ENCODE measurements at regions not wholly inside any gene's neighbourhood (a gene's known extent, or its start where the extent isn't known, plus 50 kb on each side); places are given as distances from the start of the nearest gene placed in this dataset.

GRCh38 chr5:39799242-39799641 is 374.5 kb upstream of the DAB2 start:
- Histone ChIP-seq H3K27me3 (replicated peaks in 2 of 5; ENCODE audit: control insufficient read depth in 4 of 5, insufficient read depth in 5 of 5, low read length in 4 of 5) (peaks cover 0 to 3% (median 0%) of the 10 kb centered on the region in 5 experiments), H3K36me3 (ENCODE audit: control insufficient read depth in 4 of 4, insufficient read depth in 4 of 4, low read length in 3 of 4) (no peaks in the 10 kb centered on the region), H3K27ac (ENCODE audit: insufficient read depth in 1 of 2, low read depth in 1 of 2, low read length in 2 of 2, poor library complexity in 1 of 2, severe bottlenecking in 2 of 2) (no peak overlapping the region), H3K4me3 (ENCODE audit: control insufficient read depth in 1 of 7, extremely low read depth in 1 of 7, insufficient read depth in 4 of 7, low read depth in 2 of 7, low read length in 6 of 7) (no peak overlapping the region), H3K4me1 (ENCODE audit: control extremely low read depth in 1 of 4, control insufficient read depth in 4 of 4, insufficient read depth in 4 of 4, low read length in 3 of 4) (no peaks in the 10 kb centered on the region), H3K9me3 (ENCODE audit: control extremely low read depth in 1 of 5, control insufficient read depth in 4 of 5, insufficient read depth in 2 of 5, low read depth in 1 of 5, low read length in 4 of 5) (no peaks in the 10 kb centered on the region)
- no CpG with 5 or more reads among the region's 2 CpGs for WGBS (ENCODE audit: insufficient coverage)
- CTCF ChIA-PET = interaction anchor here (0.8 kb wide), 1 partner anchor 8 kb away, joined by 3 read pairs; no protein-coding TSS in a partner anchor
- POLR2A ChIA-PET = no interaction called here
- no peak for DNase-seq

- Histone ChIP-seq H3K4me3 (ENCODE audit: control insufficient read depth in 1 of 7, extremely low read depth in 1 of 7, insufficient read depth in 4 of 7, low read depth in 2 of 7, low read length in 6 of 7) (no peak overlapping the region), H3K27ac (ENCODE audit: insufficient read depth in 1 of 2, low read depth in 1 of 2, low read length in 2 of 2, poor library complexity in 1 of 2, severe bottlenecking in 2 of 2) (no peak overlapping the region), H3K36me3 (ENCODE audit: control insufficient read depth in 4 of 4, insufficient read depth in 4 of 4, low read length in 3 of 4) (no peaks in the 10 kb centered on the region), H3K4me1 (ENCODE audit: control extremely low read depth in 1 of 4, control insufficient read depth in 4 of 4, insufficient read depth in 4 of 4, low read length in 3 of 4) (no peaks in the 10 kb centered on the region), H3K9me3 (ENCODE audit: control extremely low read depth in 1 of 5, control insufficient read depth in 4 of 5, insufficient read depth in 2 of 5, low read depth in 1 of 5, low read length in 4 of 5) (no peaks in the 10 kb centered on the region), H3K27me3 (replicated peaks in 2 of 5; ENCODE audit: control insufficient read depth in 4 of 5, insufficient read depth in 5 of 5, low read length in 4 of 5) (no peaks in the 10 kb centered on the region)
- WGBS (ENCODE audit: insufficient coverage) = 90% methylated on average over 3 of the region's 5 CpGs
- POLR2A ChIA-PET = no interaction called here
- CTCF ChIA-PET = no interaction called here
- no peak for DNase-seq
Observed at GRCh38 chr5:39794513-39795210, 369.9 kb upstream of the DAB2 start.

- H3K27ac ChIP-seq (ENCODE audit: insufficient read depth in 1 of 2, low read depth in 1 of 2, low read length in 2 of 2, poor library complexity in 1 of 2, severe bottlenecking in 2 of 2) = no peak overlapping the region
- H3K27me3 ChIP-seq (replicated peaks in 2 of 5; ENCODE audit: control insufficient read depth in 4 of 5, insufficient read depth in 5 of 5, low read length in 4 of 5) = no peaks in the 10 kb centered on the region
- WGBS (ENCODE audit: insufficient coverage) = 100% methylated on average over 4 of the region's 7 CpGs
- POLR2A ChIA-PET = no interaction called here
- H3K36me3 ChIP-seq (ENCODE audit: control insufficient read depth in 4 of 4, insufficient read depth in 4 of 4, low read length in 3 of 4) = no peaks in the 10 kb centered on the region
- no peak overlapping the region for H3K4me3 ChIP-seq (ENCODE audit: control insufficient read depth in 1 of 7, extremely low read depth in 1 of 7, insufficient read depth in 4 of 7, low read depth in 2 of 7, low read length in 6 of 7)
- DNase-seq = no peak
- CTCF ChIA-PET = interaction anchor here (1.3 kb wide), 1 partner anchor 9 kb away, joined by 3 read pairs; no protein-coding TSS in a partner anchor
- peaks cover 0 to 3% (median 0%) of the 10 kb centered on the region in 5 experiments for H3K9me3 ChIP-seq (ENCODE audit: control extremely low read depth in 1 of 5, control insufficient read depth in 4 of 5, insufficient read depth in 2 of 5, low read depth in 1 of 5, low read length in 4 of 5)
- no peaks in the 10 kb centered on the region for H3K4me1 ChIP-seq (ENCODE audit: control extremely low read depth in 1 of 4, control insufficient read depth in 4 of 4, insufficient read depth in 4 of 4, low read length in 3 of 4)
Observed at GRCh38 chr5:39785410-39785809, 360.6 kb upstream of the DAB2 start.

- Histone ChIP-seq H3K4me3 (ENCODE audit: control insufficient read depth in 1 of 7, extremely low read depth in 1 of 7, insufficient read depth in 4 of 7, low read depth in 2 of 7, low read length in 6 of 7) (no peak overlapping the region), H3K4me1 (ENCODE audit: control extremely low read depth in 1 of 4, control insufficient read depth in 4 of 4, insufficient read depth in 4 of 4, low read length in 3 of 4) (no peaks in the 10 kb centered on the region), H3K9me3 (ENCODE audit: control extremely low read depth in 1 of 5, control insufficient read depth in 4 of 5, insufficient read depth in 2 of 5, low read depth in 1 of 5, low read length in 4 of 5) (peaks cover 0 to 3% (median 0%) of the 10 kb centered on the region in 5 experiments), H3K36me3 (ENCODE audit: control insufficient read depth in 4 of 4, insufficient read depth in 4 of 4, low read length in 3 of 4) (no peaks in the 10 kb centered on the region), H3K27ac (ENCODE audit: insufficient read depth in 1 of 2, low read depth in 1 of 2, low read length in 2 of 2, poor library complexity in 1 of 2, severe bottlenecking in 2 of 2) (no peak overlapping the region), H3K27me3 (replicated peaks in 2 of 5; ENCODE audit: control insufficient read depth in 4 of 5, insufficient read depth in 5 of 5, low read length in 4 of 5) (no peaks in the 10 kb centered on the region)
- DNase-seq = no peak
- POLR2A ChIA-PET = no interaction called here
- WGBS (ENCODE audit: insufficient coverage) = no CpG with 5 or more reads among the region's 3 CpGs
- CTCF ChIA-PET = no interaction called here
Observed at GRCh38 chr5:39783756-39784421, 359.1 kb upstream of the DAB2 start.

GRCh38 chr5:39780347-39780746 is 355.6 kb upstream of the DAB2 start:
- H3K27ac ChIP-seq (ENCODE audit: insufficient read depth in 1 of 2, low read depth in 1 of 2, low read length in 2 of 2, poor library complexity in 1 of 2, severe bottlenecking in 2 of 2) = no peak overlapping the region
- H3K4me3 ChIP-seq (ENCODE audit: control insufficient read depth in 1 of 7, extremely low read depth in 1 of 7, insufficient read depth in 4 of 7, low read depth in 2 of 7, low read length in 6 of 7) = no peak overlapping the region
- POLR2A ChIA-PET = no interaction called here
- CTCF ChIA-PET = no interaction called here
- no peaks in the 10 kb centered on the region for H3K4me1 ChIP-seq (ENCODE audit: control extremely low read depth in 1 of 4, control insufficient read depth in 4 of 4, insufficient read depth in 4 of 4, low read length in 3 of 4)
- peaks cover 0 to 1% (median 0%) of the 10 kb centered on the region in 5 experiments for H3K9me3 ChIP-seq (ENCODE audit: control extremely low read depth in 1 of 5, control insufficient read depth in 4 of 5, insufficient read depth in 2 of 5, low read depth in 1 of 5, low read length in 4 of 5)
- H3K36me3 ChIP-seq (ENCODE audit: control insufficient read depth in 4 of 4, insufficient read depth in 4 of 4, low read length in 3 of 4) = no peaks in the 10 kb centered on the region
- H3K27me3 ChIP-seq (replicated peaks in 2 of 5; ENCODE audit: control insufficient read depth in 4 of 5, insufficient read depth in 5 of 5, low read length in 4 of 5) = no peaks in the 10 kb centered on the region
- no peak for DNase-seq

GRCh38 chr5:39779831-39780230 is 355.1 kb upstream of the DAB2 start:
- Histone ChIP-seq H3K4me3 (ENCODE audit: control insufficient read depth in 1 of 7, extremely low read depth in 1 of 7, insufficient read depth in 4 of 7, low read depth in 2 of 7, low read length in 6 of 7) (no peak overlapping the region), H3K27me3 (replicated peaks in 2 of 5; ENCODE audit: control insufficient read depth in 4 of 5, insufficient read depth in 5 of 5, low read length in 4 of 5) (no peaks in the 10 kb centered on the region), H3K36me3 (ENCODE audit: control insufficient read depth in 4 of 4, insufficient read depth in 4 of 4, low read length in 3 of 4) (no peaks in the 10 kb centered on the region), H3K4me1 (ENCODE audit: control extremely low read depth in 1 of 4, control insufficient read depth in 4 of 4, insufficient read depth in 4 of 4, low read length in 3 of 4) (no peaks in the 10 kb centered on the region), H3K27ac (ENCODE audit: insufficient read depth in 1 of 2, low read depth in 1 of 2, low read length in 2 of 2, poor library complexity in 1 of 2, severe bottlenecking in 2 of 2) (no peak overlapping the region), H3K9me3 (ENCODE audit: control extremely low read depth in 1 of 5, control insufficient read depth in 4 of 5, insufficient read depth in 2 of 5, low read depth in 1 of 5, low read length in 4 of 5) (no peaks in the 10 kb centered on the region)
- DNase-seq = no peak
- WGBS (ENCODE audit: insufficient coverage) = no CpG with 5 or more reads among the region's 1 CpG
- ChIA-PET POLR2A (no interaction called here), CTCF (no interaction called here)

GRCh38 chr5:39775797-39776365 is 351.1 kb upstream of the DAB2 start:
- WGBS (ENCODE audit: insufficient coverage) = 100% methylated on average over 4 of the region's 5 CpGs
- Histone ChIP-seq H3K27me3 (replicated peaks in 2 of 5; ENCODE audit: control insufficient read depth in 4 of 5, insufficient read depth in 5 of 5, low read length in 4 of 5) (no peaks in the 10 kb centered on the region), H3K4me1 (ENCODE audit: control extremely low read depth in 1 of 4, control insufficient read depth in 4 of 4, insufficient read depth in 4 of 4, low read length in 3 of 4) (no peaks in the 10 kb centered on the region), H3K4me3 (ENCODE audit: control insufficient read depth in 1 of 7, extremely low read depth in 1 of 7, insufficient read depth in 4 of 7, low read depth in 2 of 7, low read length in 6 of 7) (no peak overlapping the region), H3K27ac (ENCODE audit: insufficient read depth in 1 of 2, low read depth in 1 of 2, low read length in 2 of 2, poor library complexity in 1 of 2, severe bottlenecking in 2 of 2) (no peak overlapping the region), H3K9me3 (ENCODE audit: control extremely low read depth in 1 of 5, control insufficient read depth in 4 of 5, insufficient read depth in 2 of 5, low read depth in 1 of 5, low read length in 4 of 5) (no peaks in the 10 kb centered on the region), H3K36me3 (ENCODE audit: control insufficient read depth in 4 of 4, insufficient read depth in 4 of 4, low read length in 3 of 4) (no peaks in the 10 kb centered on the region)
- DNase-seq = no peak
- ChIA-PET CTCF (interaction anchor here (1.3 kb wide), 1 partner anchor 10 kb away, joined by 3 read pairs; no protein-coding TSS in a partner anchor), POLR2A (no interaction called here)

Data from common myeloid progenitor, CD34-positive (primary cell).